ENCODE measurements at regions not wholly inside any gene's neighbourhood (a gene's known extent, or its start where the extent isn't known, plus 50 kb on each side); places are given as distances from the start of the nearest gene placed in this dataset.
"Not testable (repeated sequence)": the region's sequence is repeated elsewhere in the genome, so short reads cannot be mapped to it uniquely, and the experiment has no call there.

- TF ChIP-seq CTCF (IDR thresholded peaks at IDR 0.05; ENCODE audit: low read length) (no peak), EZH2 (IDR thresholded peaks at IDR 0.05; ENCODE audit: borderline replicate concordance, low read length) (no peak)
- Histone ChIP-seq H4K20me1 (ENCODE audit: insufficient read depth, low read length) (no peaks in the 10 kb centered on the region), H3K27me3 (ENCODE audit: insufficient read depth, low read length) (no peaks in the 10 kb centered on the region), H3K27ac (ENCODE audit: low read depth, low read length, poor library complexity, severe bottlenecking) (no peak overlapping the region), H3K9me2 (ENCODE audit: low read depth, low read length) (no peaks in the 10 kb centered on the region), H3K4me1 (ENCODE audit: insufficient read depth, low read length, severe bottlenecking) (no peaks in the 10 kb centered on the region), H3K36me3 (ENCODE audit: insufficient read depth, low read length) (no peaks in the 10 kb centered on the region), H3F3A (ENCODE audit: insufficient read depth, low read length) (no peaks in the 10 kb centered on the region), H3K9ac (ENCODE audit: low read length) (no peak overlapping the region), H3K79me2 (ENCODE audit: insufficient read depth, low read length) (no peaks in the 10 kb centered on the region), H3K9me3 (ENCODE audit: low read length) (no peaks in the 10 kb centered on the region), H3K4me2 (ENCODE audit: low read length) (no peak overlapping the region), H3K4me3 (ENCODE audit: low read depth, low read length, poor library complexity, severe bottlenecking) (no peak overlapping the region), H2AFZ (ENCODE audit: low read length) (no peak overlapping the region)
These were observed 483.9 kb downstream of the AACS start for GRCh38 chr12:125549171-125549570.

GRCh38 chr12:125549836-125550235 lies 484.6 kb downstream of the AACS start:
- H2AFZ ChIP-seq (ENCODE audit: low read length): no peak overlapping the region
- H3K4me2 ChIP-seq (ENCODE audit: low read length): no peak overlapping the region
- H3F3A ChIP-seq (ENCODE audit: insufficient read depth, low read length): no peaks in the 10 kb centered on the region
- H3K9me2 ChIP-seq (ENCODE audit: low read depth, low read length): no peaks in the 10 kb centered on the region
- H3K9me3 ChIP-seq (ENCODE audit: low read length): no peaks in the 10 kb centered on the region
- H3K36me3 ChIP-seq (ENCODE audit: insufficient read depth, low read length): no peaks in the 10 kb centered on the region
- TF ChIP-seq CTCF (IDR thresholded peaks at IDR 0.05; ENCODE audit: low read length) (peak; percentile 65), EZH2 (IDR thresholded peaks at IDR 0.05; ENCODE audit: borderline replicate concordance, low read length) (no peak)
- H4K20me1 ChIP-seq (ENCODE audit: insufficient read depth, low read length): no peaks in the 10 kb centered on the region
- no peaks in the 10 kb centered on the region for H3K4me1 ChIP-seq (ENCODE audit: insufficient read depth, low read length, severe bottlenecking)
- no peak overlapping the region for H3K9ac ChIP-seq (ENCODE audit: low read length)
- H3K79me2 ChIP-seq (ENCODE audit: insufficient read depth, low read length): no peaks in the 10 kb centered on the region
- H3K4me3 ChIP-seq (ENCODE audit: low read depth, low read length, poor library complexity, severe bottlenecking): no peak overlapping the region
- no peaks in the 10 kb centered on the region for H3K27me3 ChIP-seq (ENCODE audit: insufficient read depth, low read length)
- no peak overlapping the region for H3K27ac ChIP-seq (ENCODE audit: low read depth, low read length, poor library complexity, severe bottlenecking)

- H4K20me1 ChIP-seq (ENCODE audit: insufficient read depth, low read length): no peaks in the 10 kb centered on the region
These were observed 487.1 kb downstream of the AACS start for GRCh38 chr12:125552295-125552694.

GRCh38 chr12:125561008-125561407 lies 495.8 kb downstream of the AACS start:
- not testable (repeated sequence) for H3K4me1 ChIP-seq (ENCODE audit: insufficient read depth, low read length, severe bottlenecking); H3F3A ChIP-seq (ENCODE audit: insufficient read depth, low read length); H3K9me2 ChIP-seq (ENCODE audit: low read depth, low read length); H3K36me3 ChIP-seq (ENCODE audit: insufficient read depth, low read length); H3K4me2 ChIP-seq (ENCODE audit: low read length); H3K79me2 ChIP-seq (ENCODE audit: insufficient read depth, low read length); H4K20me1 ChIP-seq (ENCODE audit: insufficient read depth, low read length); H3K9ac ChIP-seq (ENCODE audit: low read length); H3K27ac ChIP-seq (ENCODE audit: low read depth, low read length, poor library complexity, severe bottlenecking); H3K9me3 ChIP-seq (ENCODE audit: low read length); H3K4me3 ChIP-seq (ENCODE audit: low read depth, low read length, poor library complexity, severe bottlenecking); H3K27me3 ChIP-seq (ENCODE audit: insufficient read depth, low read length); H2AFZ ChIP-seq (ENCODE audit: low read length)

More at GRCh38 chr12:125552295-125552694, 487.1 kb downstream of the AACS start:
- H3K36me3 ChIP-seq (ENCODE audit: insufficient read depth, low read length): no peaks in the 10 kb centered on the region
- TF ChIP-seq EZH2 (IDR thresholded peaks at IDR 0.05; ENCODE audit: borderline replicate concordance, low read length) (no peak), CTCF (IDR thresholded peaks at IDR 0.05; ENCODE audit: low read length) (no peak)
- no peak overlapping the region for H3K9ac ChIP-seq (ENCODE audit: low read length)
- no peak overlapping the region for H3K4me2 ChIP-seq (ENCODE audit: low read length)
- H3K9me2 ChIP-seq (ENCODE audit: low read depth, low read length): no peaks in the 10 kb centered on the region
- no peak overlapping the region for H2AFZ ChIP-seq (ENCODE audit: low read length)
- no peak overlapping the region for H3K27ac ChIP-seq (ENCODE audit: low read depth, low read length, poor library complexity, severe bottlenecking)
- no peaks in the 10 kb centered on the region for H3K27me3 ChIP-seq (ENCODE audit: insufficient read depth, low read length)
- no peaks in the 10 kb centered on the region for H3K9me3 ChIP-seq (ENCODE audit: low read length)
- H3F3A ChIP-seq (ENCODE audit: insufficient read depth, low read length): no peaks in the 10 kb centered on the region
- no peaks in the 10 kb centered on the region for H3K4me1 ChIP-seq (ENCODE audit: insufficient read depth, low read length, severe bottlenecking)
- H3K4me3 ChIP-seq (ENCODE audit: low read depth, low read length, poor library complexity, severe bottlenecking): no peak overlapping the region
- no peaks in the 10 kb centered on the region for H3K79me2 ChIP-seq (ENCODE audit: insufficient read depth, low read length)
